Hematopoietic multipotent progenitor cell treated with erythropoietin and hydrocortisone succinate and interleukin-3 and kit ligand, for 4 days (in vitro differentiated cells): ENCODE measurements at regions not wholly inside any gene's neighbourhood (a gene's known extent, or its start where the extent isn't known, plus 50 kb on each side); places are given as distances from the start of the nearest gene placed in this dataset.
"Not testable (repeated sequence)": the region's sequence is repeated elsewhere in the genome, so short reads cannot be mapped to it uniquely, and the experiment has no call there.

Experiments
- DNase-seq: peaks from one replicate; pipeline ENCODE4 v3.0.0-alpha.2; 2015

DNA sequence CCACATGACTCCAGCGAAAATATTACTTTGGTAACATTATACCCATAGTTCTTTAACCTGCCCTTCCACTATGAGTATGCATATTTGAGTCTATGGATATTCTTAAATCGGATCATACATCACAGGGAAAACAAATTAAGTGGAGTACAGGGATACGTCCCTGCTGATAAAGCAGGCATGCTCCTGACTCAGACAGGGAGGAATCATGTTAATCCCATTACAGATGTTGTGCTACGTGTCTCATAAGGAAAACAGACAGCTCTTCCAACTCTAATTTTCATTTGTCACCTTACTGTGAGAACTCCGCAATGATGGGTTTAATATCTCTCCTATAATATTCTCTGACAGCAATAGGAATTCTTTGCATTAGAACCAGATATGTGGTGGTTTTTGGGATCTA lies 469.5 kb upstream of the POM121L12 start:
- no peak for DNase-seq

DNA sequence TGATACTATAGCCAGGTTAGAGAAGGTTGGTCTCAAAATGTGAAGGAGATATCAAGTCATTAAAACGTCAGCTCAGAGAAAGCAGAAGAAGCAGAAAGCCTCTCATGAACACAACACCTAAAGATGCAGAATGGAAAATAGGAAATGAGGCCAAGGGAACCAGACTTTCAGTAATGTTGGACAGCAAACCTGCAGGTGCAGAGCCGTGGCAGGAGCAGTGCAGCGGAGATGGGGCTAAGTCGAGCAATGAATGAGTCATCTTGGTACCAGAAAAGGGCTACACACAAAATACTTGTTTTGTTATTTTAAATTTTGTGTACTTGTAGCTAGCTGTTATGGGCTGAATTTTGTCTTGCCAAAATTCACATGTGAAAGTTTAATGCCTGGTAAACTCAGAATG lies 479.6 kb upstream of the POM121L12 start:
- DNase-seq = no peak

DNA sequence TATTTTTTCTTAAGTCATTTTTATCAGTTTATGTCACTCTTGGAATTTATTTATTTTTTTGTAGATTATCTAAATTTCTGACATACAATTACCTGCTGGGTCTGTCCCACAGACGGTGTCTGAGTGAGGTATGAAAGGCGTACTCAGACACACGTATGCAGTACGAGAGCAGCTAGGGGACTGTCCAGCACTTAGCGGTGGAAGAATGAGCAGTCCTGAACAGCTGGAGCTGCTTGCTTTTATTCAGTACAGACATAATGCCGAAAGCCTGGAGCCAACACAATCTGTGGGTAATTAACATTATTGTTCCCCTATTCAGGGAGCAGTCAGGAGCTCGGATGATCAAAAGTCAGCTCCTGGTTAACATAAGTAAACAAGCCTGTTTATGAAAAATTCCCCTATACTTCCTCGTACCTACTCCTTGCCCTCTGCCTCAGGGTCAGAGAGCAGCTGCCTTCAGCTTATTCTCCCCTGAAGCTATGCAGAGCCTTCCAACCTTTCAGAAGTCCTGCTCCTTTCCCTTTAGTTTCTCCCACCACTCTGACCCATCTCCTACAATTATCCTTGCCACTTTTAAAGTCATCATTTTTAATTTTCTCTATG lies 488.0 kb upstream of the POM121L12 start:
- DNase-seq = no peak

DNA sequence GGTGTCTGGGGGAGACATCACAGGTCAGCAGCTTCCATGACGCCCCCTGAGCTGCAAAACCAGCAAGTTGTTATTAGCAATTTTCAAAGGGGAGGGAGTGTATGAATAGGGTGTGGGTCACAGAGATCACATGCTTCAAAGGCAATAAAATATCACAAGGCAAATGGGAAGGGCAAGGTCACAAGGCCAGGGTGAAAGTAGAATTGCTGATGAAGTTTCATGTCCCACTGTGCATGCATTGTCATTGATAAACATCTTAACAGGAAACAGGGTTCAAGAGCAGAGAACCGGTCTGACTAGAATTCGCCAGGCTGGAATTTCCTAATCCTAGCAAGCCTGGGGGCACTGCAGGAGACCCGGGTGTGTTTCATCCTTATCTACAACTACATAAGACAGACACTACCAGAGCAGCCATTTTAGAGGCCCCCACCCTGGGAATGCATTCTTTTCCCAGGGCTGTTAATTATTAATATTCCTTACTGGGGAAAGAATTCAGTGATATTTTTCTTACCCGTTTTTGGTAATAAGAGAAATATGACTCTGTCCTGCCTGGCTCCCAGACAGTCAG lies 494.2 kb upstream of the POM121L12 start:
- not testable (repeated sequence) for DNase-seq

DNA sequence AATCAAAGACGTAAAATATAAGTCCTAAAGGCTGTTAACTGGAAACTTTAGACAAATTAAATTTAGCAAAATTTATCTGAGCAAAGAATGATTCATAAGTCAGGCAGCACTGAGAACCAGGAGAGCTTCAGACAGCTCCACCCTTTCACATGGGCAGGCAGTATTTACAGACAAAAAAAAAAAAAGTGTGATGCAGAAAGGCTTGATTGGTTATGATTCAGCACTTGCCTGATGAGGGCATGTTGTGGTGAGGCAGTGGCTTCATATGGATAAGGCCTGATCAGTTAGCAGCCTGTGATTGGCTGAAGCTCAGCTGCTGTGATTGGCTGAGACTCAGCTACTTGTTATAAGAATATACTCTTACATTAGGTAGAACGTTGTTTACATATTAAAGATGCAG lies 495.4 kb upstream of the POM121L12 start:
- peak; percentile 3 for DNase-seq

DNA sequence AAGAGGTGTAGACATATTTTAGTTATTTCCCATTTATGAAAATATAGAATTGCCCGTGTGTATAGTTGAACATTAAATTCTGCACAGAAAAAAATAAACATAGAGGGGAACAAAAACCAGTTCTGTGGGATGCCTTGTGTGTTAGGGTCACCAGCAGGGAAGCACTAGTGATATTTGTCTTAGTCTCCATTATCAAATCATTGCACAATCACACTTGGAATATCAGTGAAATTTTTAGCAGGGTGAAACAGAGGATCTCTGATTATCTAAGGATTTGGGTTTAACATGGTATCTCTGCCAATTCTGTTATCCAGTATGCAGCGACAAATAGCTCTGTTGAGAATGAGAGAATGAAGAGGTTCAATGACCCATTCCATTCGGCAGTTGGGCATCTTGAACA lies 496.0 kb upstream of the POM121L12 start:
- DNase-seq = no peak

DNA sequence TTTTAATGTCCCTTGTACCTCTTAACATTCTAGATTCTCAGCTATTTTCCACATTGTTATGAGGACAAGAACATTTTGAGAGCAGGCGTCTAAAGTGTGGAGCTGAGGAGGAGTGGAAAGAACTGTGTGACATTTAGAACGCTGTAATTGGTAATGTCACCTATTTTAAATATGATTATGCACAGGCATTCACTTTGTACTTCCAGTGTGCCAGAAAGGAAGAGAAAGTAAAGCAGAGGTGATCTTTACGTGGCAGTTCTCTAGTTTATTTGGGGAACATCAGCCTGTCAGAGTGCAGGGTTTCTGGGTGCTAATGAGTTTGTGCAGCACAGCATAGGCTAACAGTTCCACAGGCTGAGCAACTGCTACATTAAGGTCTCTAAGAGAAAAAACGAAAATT lies 498.4 kb upstream of the POM121L12 start:
- DNase-seq = no peak

DNA sequence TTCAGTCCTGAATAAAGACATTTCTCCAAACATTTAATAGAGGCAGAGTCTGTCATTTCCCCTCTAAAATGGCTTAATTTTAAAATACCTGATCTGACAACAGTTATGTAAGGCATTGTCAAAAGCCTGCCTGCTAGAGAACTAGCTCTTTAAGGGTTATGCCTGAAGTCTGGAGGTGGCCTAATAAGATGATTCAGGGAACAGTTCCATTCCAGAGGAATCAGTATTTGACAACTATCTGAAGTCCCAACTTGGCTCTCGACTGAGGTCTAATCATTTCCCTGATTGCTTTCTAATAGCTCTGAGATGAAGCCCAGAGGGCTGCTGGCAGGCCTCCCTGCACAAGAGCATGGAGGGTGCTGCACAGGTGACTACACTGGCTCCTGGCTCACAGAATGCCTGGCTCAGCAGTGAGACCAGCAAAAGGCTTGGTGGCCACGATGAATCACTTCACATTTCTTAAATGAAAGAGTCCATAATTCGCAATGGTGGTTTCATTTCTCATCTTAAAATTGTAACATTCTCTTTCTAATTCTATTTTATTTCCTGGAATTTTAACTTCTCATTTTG lies 509.6 kb upstream of the POM121L12 start:
- no peak for DNase-seq

DNA sequence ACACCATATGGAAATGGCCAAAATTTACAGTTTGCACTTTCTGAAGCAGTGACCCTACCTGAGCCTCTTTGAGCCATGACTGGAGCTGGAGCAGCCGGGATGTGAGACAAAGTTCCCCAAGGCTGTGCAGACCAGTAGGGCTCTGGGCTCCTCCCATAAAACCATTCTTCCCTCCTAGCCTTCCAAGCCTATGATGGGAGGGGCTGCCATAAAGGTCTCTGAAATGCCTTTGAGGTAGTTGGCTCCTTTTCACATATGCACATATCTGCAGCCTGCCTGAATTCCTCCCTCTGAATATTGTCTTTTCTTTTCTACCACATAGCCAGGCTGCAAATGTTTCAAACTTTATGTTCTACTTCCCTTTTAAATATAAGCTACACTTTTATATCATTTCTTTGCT lies 516.6 kb upstream of the POM121L12 start:
- no peak for DNase-seq

DNA sequence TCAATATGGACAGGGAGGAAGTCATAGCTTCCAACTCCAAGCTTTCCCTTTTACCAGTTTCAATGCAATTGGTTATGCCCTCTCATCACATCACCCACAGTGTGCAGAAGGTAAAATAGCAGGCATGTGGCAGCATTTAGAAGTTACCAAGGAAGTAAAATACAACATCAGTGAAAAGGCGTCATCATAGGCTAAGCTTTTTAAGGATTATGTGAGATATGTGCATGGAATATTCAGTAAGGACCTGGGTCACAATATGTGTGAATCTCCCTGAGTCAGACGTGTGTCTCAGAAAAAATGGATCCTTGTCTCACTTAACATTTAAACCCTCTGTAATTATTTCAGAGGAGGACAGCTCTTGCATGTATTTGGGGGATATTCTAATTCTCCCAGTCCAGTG lies 522.8 kb upstream of the POM121L12 start:
- no peak for DNase-seq

DNA sequence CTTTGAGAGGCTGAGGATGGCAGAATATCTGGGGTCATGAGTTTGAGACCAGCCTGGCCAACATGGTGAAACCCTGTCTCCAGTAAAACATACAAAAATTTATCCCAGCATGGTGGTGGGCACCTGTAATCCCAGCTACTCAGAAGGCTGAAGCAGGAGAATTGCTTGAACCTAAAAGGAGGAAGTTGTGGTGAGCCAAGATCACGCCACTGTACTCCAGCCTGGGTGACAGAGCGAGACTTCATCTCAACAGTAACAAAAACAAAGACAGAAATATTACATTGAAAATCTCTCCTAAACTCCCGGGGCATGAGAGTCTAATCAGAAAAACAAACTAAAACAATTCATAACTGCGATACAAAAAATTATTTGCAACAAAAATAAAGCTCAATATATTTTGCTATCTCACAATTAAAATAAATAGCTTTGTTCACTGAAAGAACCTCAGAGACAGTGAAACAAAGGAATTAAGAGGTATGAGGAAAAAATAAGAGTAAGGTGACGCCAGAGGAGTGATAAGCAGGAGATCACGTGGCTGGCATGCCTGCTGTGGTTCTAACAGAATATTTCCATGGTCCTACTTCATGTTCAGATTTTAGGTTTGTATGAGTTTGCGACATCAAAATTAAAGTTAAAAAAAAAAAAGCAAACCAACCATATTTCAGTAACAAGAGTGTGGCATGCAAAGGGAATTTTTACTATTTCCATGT lies 527.7 kb upstream of the POM121L12 start:
- peak; percentile 77 for DNase-seq

DNA sequence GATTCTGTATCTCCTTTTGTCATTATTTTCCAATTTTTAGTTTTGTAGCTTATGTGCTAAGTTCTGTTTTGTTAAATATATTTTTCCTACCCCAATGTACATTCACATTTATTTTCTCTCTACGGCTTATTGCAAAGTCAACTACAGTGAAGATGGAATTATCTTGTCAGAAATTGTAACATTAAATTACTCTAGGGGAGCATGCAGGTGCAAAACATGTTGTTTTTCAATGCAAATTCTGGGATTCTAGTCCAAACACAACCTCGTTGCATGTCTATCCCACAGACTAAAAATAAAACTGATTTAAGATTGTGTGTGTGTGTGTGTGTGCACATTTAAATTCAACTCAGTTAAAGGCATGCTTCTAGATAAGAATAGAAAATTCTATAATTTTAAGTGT lies 529.1 kb upstream of the POM121L12 start:
- no peak for DNase-seq

DNA sequence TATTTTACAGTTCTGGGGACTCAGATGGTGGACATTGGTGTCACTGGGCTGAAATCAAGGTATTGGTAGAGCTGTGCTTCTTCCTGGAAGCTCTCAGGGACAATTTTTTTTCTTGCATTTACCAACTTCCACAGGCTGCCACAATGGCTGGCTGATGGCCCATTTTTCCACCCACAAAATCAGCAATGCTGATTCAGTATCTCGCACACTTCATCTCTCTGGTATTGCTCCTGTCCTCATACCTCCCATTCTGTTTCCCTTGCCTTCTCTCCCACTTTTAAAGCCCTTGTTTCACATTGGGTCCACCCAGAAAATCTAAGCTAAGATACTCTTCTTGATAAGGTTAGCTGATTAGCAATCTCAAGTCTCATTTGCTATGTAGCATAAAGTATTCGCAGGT lies 530.9 kb upstream of the POM121L12 start:
- DNase-seq = no peak

DNA sequence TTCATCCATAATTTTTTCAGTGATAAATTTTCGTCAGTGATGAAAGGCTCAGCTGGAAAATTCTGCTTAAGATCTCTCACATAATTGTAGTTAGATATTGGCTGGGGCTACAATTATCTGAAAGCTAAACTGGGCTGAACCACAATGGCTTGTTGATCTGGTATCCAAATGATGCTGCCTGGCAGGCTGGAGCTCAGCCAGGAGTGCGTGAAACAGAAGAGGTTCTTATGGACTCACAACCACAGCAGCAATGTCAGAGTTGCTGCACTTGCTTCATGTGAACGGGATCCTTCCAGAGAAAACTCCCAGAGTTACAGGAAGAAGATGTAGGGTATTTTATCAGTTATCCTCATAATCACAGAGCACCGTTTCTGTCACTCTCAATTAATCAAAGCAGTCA lies 533.2 kb upstream of the POM121L12 start:
- no peak for DNase-seq

DNA sequence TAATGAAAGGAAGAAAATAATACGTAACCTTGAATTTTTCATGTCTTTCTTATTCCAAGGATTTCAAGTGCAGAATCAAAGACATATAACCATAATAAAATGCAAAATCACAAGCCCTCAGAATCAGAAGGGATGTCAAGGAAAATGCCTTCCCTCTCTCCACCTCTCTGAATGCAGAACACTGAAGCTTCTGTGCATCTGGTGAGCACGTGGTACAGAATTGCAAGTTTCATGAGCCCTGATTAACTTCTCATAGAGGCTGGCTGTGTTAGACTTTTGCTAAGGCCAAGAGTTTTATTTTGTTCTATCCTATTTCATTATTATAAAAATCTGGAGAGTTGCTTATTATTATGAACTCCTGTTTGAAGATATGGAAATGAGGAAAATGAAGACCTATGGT lies 533.7 kb upstream of the POM121L12 start:
- DNase-seq = no peak

DNA sequence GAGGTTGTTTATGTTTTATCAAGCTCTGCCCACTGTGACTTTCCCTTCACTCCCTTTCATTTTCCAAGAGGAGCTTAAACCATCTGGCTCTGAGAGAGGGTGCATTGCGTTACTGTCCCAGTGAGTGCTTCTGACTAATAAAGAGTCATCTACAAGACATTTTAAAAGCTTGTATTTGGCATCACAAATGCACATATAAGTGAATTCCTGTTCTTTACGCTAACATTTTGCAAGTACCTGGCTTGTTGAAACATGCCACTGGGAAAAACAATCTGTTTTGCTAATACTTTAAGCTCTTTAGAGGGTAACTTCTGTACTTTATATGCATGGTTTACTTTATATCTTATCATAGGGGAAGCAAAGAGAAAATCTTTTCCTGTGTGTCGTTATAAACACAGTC lies 534.6 kb upstream of the POM121L12 start:
- DNase-seq = peak; percentile 26

DNA sequence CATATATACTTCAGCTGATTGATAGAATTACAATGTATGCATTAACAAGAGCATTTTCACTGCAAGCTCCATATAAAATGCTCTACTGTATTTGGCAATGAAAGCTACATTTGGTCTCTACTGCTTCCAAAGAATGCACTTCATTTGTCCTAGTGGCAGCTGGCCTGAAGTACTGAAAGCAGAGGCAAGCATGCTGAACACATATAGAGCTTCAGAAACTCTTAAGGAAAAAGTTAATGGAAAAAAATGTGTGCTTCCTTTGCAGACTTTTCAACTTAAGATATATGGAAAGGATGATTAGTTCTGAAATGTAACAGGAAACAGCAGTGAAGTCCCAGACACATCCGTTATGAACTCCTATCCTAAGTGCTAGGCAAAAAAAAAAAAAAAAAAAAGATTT lies 537.1 kb upstream of the POM121L12 start:
- peak; percentile 25 for DNase-seq

DNA sequence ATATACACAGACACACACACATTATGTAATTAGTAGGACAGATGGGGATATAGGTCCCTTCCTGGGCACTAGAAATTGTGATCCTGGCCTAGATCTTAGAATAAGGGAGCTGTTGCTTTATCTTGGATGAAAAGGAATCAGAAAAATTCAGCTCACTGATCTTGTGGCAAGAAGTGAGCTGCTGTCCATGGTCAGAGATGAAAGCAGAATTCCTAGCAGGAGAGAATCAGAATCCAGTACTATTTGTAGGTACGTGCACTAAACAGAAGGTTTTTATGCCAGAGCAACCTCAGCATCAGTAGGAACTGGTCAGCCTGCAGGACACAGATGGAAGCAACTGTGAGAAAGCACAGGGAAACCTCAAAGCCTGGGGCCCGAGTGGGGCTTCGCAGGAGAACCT lies 549.2 kb upstream of the POM121L12 start:
- DNase-seq = no peak

DNA sequence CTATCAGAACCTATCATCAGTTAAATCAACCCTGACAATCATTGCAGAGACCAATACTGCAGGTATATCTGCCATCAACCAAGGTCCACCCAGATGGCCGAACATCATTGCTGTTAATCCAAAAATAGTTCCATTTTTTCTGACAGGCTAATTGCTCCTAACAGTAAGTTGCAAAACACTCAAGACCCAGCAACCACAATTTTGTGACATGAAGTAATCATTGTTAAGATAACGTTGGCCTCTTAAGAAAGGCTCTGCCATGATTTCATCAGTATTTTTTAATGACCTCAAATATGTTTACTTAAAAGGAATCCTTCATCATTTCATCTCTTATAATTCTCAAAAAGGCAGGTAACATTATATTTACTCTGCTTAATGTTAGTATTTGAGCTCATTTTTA lies 553.4 kb upstream of the POM121L12 start:
- peak; percentile 62 for DNase-seq

DNA sequence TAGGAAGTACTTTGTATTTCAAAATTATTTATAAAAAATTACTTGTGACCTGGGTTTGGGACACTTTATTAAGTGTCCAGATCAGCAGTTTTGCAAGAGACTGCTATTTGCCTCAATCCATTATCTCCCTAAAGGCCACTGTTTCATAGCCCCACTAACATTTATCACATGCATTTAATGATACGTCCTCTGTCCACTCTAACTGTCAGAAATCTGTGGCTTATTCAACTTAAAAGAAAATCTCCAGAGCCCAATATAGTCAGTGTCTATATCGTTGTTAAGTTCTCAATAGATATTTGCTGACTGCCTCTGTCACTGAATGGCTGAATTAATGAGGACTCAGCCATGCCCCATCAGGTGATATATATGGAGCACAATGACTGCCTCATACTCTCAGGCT lies 553.9 kb upstream of the POM121L12 start:
- DNase-seq = no peak

DNA sequence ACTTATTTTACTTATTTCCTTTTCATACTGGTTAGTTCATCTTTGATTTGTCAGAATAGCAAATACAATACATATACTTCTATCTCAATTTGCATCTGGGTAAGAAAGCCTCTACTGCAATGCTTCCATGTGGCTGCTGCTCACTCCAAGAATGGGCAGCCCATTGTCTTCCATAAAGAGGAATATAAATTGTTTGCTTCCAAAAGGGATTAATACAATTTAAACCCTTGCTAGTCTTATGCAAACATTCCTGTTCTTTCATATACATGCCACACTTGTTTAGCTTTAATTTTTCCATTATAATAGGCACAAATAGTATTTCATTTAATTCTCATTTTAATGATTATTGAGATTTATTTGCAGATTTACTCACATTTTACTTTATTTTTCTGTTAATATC lies 555.4 kb upstream of the POM121L12 start:
- DNase-seq = no peak

DNA sequence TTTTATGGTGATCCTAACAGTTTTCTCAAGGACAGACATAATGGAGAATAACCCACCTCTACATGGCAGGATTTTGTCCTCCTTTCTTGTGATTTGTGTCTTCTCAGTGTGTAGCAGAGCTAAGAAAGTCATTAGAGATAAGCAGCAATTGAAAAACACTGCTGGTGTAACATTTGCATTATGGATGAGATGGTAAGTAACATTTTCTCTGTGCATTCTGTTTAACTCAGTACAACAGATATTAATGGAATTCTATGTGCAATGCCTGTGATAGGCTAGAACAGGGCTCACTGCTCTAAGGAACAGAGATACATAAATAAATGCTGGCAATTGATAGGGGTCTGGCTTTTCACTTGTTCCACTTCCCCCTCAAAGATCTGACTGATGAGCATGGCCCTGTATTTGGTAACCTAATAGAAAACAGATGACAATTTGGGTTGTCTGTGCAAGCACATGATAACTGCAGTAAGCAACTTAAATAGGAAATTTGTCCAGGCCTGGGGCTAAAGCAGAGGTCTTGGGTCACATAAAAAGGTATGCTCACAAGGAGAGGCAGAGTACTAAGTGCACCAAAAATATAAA lies 560.3 kb upstream of the POM121L12 start:
- no peak for DNase-seq

DNA sequence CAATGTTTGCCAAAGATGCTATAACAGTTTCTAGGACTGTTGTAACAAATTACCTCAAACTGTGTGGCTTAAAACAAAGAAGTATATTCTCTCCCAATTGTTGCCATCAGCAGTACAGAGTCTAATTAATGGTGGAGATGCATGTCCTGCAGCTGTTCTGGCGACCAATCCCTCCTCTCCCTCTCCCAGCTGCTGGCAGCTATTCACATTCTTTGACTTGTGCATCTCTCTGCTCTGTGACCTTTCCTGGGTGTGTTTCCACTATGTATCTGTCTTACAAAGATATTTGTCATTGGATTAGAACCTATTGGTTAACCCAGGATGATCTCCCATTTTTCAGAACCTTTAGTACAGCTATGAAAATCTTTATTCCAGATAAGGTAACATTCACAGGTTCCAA lies 561.7 kb upstream of the POM121L12 start:
- DNase-seq = no peak

DNA sequence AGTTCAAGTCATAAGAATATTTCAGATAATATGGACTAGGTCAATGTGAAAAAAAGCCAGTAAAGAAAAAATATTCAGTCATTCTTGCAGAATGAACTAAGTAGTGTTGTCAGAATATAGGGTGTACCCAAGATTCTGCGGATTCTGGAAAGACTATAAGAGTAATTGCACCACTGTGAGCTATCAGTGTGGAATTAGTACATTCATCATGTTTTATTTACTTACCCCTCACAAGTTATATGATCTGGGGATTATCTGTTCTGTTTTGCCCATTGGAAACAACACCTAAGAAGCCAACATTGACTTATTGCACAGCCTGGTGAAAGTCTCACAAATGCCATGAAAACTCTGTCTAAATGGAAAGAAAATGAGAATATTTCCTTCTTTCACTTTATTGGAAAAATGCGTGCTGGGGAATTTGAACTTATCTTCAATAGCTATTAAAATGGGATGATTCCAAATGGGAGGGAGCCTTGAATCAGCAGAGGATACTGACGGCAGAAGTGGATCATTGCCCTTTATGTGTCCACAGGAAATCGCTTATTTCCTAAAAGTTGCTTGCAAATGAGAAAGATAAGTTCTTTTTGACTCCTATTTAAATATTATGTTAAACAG lies 563.3 kb upstream of the POM121L12 start:
- DNase-seq = no peak
